GM19438 (cell line): ENCODE measurements at regions not wholly inside any gene's neighbourhood (a gene's known extent, or its start where the extent isn't known, plus 50 kb on each side); places are given as distances from the start of the nearest gene placed in this dataset.

Experiments
- ATAC-seq: cut with Tn5 transposase; IDR thresholded peaks from one replicate; pipeline ENCODE4 v1.9.1; 2021; ENCODE audit warnings: low read depth; ENCODE audit not compliant: unreplicated experiment

DNA sequence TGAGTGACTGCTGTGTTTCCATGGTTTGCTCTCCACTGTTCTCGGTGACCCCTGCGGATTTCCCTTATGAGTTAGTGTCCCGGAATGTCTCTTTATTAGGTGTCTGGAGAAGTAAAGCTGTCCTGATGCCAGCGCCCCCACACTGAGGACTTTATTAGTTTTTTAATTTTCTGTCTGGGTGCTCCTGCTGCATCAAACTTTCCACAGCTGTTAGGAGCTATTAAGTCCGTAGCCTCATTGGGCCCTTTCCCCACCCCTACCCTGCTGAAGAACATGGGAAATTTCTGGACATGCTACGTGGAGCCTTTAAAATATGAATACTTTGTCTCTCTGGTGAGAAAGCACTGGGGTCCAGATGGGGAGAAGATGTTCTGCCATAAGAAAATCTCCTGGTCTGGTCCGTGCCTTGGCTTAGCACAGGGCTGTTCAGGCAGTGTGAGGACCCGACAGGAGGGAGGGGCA, 161.7 kb upstream of the HES1 start:
- no peak for ATAC-seq

DNA sequence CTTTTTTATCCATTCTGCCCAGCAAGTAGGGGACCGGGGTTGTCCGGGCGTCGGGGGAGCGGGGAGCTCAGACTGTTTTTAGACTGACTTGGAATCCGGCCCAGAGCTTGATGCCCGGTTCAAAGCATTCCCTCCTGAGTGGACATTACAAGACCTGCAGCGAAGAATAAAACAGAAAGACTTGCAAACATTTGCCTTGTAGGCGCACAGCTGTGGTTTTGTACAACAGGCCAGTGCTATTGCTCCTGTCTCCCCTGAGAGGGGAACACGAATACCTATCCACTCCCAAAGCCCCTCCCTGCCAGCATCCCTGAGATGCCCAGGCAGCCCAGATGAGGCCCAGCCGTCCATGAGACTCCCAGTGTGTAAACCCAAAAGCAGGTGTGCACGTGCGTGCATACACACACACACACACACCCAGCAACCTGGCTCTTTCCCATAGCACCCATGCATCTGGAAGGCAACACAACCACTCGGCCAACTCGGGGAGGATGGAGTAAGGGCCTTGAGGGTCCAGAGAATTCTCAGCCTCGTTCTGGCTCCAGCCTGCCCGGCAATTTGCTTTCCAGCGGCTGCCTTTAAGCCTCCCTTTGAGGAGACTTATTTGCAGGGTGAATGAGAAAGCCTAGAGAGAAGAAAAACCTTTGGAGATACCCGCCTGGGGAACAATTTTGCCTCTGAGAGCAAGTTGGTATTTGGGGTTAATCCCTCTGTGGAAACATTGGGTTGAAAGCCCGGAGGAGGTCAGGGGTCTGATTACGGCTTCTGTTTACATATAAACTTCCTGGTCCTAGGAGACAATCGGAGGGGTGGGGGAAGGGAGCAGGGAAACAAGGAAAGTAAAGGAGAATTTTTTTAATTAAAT, 161.0 kb upstream of the HES1 start:
- ATAC-seq = no peak

GRCh38 chr3:193977622-193978021, 158.3 kb upstream of the HES1 start:
- no peak for ATAC-seq

- ATAC-seq = no peak
These were observed 157.9 kb upstream of the HES1 start for GRCh38 chr3:193978030-193978429.

DNA sequence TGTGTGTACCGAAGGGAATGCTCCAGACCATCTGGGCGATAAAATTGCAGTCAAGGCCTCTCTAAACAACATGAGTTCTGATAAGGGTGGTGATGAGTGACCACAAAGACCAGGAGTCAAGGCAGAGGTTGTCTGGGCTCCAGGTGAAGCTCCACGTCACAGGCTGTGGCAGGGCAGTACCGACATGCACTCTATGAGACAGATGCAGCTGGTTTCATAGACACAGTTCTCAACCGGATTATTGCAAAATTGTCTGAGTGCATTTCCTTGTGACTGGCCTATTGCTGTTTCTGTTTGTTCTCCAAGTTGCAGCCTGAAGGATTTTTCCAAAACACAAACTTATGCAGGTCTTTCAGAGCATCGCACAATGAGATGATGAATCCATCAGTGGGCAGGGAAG, 157.5 kb upstream of the HES1 start:
- ATAC-seq = no peak

DNA sequence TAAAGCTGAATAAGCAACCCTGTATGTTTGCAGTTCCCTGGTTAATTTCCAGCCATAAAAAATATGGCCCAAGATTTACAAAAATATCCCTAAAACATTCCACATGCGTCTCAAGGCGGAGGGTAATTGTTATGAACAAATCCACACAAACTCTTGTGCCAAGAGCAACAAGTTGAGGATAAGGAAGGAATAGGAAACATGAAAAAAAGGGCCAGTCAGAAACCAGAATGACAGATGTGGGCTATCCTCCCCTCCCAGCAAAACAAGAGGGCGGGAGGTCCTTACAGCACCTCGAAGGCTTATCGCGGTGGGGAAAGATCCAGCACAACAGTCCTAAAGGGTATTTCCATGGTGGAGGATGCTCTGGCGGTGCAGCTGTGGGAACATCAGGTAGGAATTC, 155.6 kb upstream of the HES1 start:
- no peak for ATAC-seq

DNA sequence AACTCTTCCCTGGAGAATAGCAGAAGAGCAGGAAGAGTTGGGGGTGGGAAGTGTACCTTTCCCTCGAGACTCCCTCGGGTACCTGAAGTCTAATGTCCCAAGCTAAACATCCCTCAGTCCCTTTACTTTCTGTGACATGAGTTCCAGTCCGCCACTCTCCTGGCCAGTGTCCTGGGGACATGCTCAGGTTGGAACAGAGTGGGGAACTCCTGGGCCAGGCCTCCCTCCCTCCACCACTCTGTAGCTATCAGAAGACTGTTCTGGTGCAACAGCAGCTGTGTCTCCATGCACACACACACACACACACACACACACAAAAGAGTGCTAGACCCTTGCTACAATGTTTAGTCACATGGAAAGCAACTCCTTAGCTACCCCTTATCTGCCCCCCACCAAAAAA, 155.0 kb upstream of the HES1 start:
- no peak for ATAC-seq

DNA sequence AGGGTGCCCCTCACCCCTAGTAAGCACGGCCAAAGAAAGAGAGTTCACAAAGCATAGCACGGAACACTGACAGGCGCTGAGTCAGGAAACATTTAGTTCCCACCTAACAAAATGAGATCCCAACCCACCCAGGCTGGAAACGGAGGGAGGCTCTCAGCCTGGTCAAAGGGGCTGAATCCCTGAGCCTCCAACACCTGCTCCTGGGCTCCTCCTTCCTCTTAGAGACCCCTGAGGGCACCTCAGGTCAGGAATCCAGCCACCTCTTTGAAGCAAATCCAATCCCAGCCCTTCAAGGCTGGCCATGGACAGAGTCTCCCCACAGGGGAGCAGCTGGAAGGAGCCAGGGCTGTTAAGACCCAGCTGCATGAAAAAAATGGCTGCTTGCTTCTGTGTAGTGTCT, 154.4 kb upstream of the HES1 start:
- no peak for ATAC-seq

DNA sequence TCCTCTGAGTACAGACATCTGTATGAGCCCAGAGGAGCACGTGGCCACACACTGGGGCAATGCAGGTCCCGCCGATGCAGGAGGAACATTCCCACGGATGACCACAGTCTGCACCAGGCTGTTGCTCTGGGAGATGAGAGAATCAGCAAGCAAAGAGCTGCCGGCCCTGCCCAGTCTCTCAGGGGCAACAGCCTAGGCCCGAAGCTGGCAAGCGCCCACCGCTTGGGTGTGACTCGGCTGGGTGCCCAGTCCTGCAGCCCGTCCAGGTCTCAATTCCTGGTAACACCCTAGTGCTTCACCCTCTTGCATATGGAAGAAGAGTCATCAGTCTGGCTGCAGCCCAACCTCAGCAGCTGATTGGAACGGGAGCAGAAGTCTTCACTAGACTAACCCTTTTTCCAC, 153.7 kb upstream of the HES1 start:
- ATAC-seq = no peak

- ATAC-seq = no peak
These were observed 151.8 kb upstream of the HES1 start for GRCh38 chr3:193983846-193984818.

- ATAC-seq = no peak
These were observed 151.1 kb upstream of the HES1 start for GRCh38 chr3:193984876-193985275.

GRCh38 chr3:193987186-193987585, 148.8 kb upstream of the HES1 start:
- no peak for ATAC-seq

- ATAC-seq = no peak
These were observed 146.8 kb upstream of the HES1 start for GRCh38 chr3:193989186-193989585.

DNA sequence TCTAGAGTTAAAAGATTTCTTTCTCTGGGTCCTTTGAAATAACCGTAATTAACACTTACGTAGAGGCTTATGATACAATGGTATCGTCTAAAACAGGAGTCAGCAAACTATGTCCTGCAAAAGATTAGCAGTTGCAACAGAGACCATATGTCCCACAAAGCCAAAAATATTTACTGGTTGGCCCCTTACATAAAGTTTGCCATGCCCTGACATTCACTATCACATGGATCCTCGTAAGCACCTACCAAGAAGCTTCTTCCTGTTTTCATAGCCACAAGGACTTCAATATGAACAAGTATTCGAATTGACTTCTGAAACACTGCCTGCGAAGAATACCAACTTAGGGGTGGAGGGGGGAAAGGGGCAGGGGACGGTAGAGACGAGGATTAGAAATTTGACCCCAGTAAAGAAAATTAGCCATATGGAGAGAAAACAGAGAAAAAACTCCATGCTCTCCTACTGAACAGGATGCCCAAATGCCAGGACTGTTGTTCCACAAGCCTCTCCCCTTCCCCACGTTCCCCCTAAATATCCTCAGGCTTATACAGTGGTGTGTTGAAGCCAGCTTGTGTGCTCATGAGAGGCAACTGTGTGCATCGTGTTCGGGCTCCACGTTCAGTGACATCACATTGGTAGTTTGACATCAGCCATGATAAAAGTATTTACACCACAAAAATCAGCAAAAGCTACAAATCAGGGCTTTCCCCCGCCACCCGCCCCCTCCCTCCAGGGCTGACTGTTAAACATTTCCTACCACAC, 144.1 kb upstream of the HES1 start:
- ATAC-seq = no peak

DNA sequence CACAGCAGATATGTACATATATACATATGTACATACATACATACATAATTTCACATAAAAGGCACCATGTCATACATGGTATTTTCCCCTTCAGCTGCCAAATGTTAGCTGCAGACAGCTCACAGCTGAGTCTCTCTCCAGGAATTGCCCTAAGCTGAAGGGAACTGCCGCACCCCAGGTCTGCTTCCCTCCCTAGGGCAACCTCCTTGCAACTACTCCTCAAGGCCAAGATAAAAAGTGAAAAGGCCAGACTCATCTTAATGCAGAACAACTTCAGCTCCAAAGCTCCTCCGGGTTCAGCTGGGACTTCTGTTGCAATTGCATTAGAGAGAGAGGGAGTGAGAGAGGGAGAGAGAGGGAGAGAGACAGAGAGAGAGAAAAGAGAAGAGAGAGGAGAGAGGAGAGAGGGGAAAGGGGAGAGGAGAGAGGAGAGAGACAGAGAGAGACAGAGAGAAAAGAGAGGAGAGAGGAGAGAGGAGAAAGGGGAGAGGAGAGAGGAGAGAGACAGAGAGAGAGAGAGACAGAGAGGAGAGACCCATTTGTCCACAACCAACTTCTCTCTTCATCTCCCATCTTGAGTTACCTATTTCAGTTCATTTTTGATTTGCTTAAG, 143.4 kb upstream of the HES1 start:
- no peak for ATAC-seq

DNA sequence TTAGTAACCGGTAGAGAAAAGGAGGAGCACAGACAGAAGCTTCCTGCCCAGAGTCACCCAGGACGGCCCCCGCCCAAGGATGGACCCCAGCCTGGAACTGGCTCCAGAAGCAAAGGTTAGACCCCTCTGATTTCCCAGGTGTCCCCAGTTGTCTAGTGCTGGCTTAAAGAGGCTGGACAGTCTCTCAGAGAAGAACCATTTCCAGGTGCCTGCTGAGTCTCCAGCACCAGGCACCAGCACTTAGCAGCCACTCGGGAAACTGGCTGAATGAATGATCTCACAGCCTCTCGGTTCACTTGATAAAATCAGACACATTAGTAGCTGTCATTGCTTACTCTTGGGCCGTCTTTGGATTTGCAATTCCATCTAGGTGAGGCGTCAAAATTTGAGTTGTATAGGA, 139.7 kb upstream of the HES1 start:
- ATAC-seq = no peak

DNA sequence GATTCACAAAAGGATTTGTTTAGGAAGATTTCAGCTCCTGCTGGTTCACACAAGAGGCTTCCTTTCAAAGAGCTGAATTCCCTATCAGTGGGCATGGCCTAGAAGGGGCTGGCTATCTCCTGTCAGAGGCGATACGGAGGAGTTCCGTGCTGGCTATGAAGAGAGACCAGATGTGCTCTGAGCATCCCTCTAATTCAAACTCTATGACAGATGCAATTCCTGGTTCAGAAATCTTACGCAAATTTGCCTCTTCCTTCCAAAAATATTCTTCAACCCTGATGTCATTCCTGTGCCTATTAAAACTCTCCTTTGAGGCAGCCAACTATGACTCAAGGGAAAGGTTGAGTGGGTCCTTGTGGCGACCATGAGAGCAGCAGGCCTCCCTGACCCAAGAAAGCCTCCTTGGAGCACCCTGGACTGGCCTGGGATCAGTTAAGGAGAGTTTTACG, 139.3 kb upstream of the HES1 start:
- no peak for ATAC-seq

- ATAC-seq = no peak
These were observed 138.5 kb upstream of the HES1 start for GRCh38 chr3:193997228-193998122.

DNA sequence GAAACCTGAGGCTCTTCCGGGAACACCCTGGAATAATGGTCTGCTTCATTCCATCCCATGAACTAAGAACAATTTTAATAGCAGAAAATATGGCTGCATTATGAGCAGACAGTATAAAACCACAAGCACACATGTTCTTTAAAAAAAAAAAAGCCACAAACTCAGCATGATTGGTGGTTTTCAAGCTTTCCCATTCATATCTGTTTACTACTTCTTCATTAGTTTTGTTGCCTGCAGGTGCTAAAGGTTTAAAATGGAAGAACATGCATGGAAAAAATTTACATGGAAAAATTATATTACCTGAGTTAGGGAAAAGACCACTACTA, 137.9 kb upstream of the HES1 start:
- no peak for ATAC-seq
